Activated effector memory CD4-positive, alpha-beta T cell treated with Interleukin-2 at 50 U/mL for 16 hours (primary cell): ENCODE measurements at regions not wholly inside any gene's neighbourhood (a gene's known extent, or its start where the extent isn't known, plus 50 kb on each side); places are given as distances from the start of the nearest gene placed in this dataset.

ENCODE experiments used
- DNase-seq: peaks from one replicate; pipeline ENCODE4 v3.0.0-alpha.2; 2020

- no peak for DNase-seq
Measured at GRCh38 chr7:35581605-35582210, 113.2 kb downstream of the HERPUD2 start.

- DNase-seq, result no peak
Measured at GRCh38 chr7:35576031-35576573, 118.8 kb downstream of the HERPUD2 start.

DNA sequence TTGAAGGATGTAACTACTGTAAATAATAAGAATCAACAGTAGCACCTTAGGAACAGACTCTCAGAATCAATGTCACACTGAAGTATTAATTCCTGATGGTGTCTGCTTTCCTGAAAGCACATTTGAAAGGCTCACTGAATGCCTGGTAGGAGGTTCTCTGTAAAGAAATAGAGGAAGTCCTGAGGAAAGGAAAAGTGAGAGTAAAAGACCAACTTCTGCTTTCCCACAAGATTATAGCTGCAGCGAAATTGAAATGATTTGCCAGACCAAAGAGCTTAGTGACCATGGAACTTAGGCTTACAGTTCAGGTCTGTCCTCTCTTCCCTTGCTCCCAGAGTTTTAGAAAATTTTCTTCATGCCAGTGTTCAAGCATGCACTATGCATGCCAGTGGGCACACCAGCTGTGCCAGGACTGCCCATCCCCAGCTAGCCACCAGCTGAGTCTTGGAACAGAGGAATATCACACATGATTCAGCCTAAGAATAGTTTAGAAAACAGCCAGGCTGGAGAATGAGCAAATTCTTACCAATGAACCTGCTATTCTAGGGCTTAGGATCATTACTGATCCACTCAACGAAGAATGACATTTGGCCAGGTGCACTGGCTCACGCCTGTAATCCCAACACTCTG lies 123.2 kb downstream of the HERPUD2 start:
- DNase-seq, result no peak

DNA sequence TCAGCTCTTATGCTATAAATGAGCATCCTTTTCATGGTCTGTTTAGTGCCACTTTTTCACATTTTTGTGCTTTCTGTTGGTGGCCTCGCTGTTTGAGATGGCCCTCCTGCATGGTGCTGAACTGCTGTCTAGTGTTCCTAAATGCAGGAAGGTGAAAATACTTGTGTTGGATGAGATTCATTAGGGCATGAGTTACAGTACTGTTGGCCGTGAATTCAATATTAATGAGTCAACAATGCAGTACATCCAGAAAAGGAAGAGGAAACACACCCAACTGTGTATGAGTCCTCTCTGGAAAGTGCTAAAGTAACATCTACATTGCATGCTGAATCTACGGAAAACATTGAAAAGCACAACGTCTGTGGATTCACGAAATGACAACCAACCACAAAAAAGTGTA lies 124.0 kb downstream of the HERPUD2 start:
- DNase-seq, result no peak

DNA sequence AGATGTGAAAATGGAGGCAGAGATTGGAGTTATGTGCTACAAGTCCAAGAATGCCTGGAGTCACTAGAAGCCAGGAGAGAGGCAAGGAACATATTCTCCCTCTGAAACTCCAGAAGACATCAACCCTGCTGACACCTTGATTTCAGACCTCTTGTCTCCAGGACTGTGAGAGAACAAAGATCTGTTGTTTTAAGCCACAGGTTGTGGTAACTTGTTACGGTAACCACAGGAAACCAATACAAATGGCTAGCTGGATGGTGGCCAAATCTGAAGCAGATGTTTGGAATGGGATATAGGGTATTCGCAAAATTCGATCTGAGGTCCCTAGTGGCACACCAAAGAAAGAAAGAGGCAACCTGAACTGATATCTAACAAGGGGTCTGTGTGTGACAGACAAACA lies 129.0 kb downstream of the HERPUD2 start:
- DNase-seq, result no peak

GRCh38 chr7:35558841-35559240 lies 136.1 kb downstream of the HERPUD2 start:
- DNase-seq, result no peak

DNA sequence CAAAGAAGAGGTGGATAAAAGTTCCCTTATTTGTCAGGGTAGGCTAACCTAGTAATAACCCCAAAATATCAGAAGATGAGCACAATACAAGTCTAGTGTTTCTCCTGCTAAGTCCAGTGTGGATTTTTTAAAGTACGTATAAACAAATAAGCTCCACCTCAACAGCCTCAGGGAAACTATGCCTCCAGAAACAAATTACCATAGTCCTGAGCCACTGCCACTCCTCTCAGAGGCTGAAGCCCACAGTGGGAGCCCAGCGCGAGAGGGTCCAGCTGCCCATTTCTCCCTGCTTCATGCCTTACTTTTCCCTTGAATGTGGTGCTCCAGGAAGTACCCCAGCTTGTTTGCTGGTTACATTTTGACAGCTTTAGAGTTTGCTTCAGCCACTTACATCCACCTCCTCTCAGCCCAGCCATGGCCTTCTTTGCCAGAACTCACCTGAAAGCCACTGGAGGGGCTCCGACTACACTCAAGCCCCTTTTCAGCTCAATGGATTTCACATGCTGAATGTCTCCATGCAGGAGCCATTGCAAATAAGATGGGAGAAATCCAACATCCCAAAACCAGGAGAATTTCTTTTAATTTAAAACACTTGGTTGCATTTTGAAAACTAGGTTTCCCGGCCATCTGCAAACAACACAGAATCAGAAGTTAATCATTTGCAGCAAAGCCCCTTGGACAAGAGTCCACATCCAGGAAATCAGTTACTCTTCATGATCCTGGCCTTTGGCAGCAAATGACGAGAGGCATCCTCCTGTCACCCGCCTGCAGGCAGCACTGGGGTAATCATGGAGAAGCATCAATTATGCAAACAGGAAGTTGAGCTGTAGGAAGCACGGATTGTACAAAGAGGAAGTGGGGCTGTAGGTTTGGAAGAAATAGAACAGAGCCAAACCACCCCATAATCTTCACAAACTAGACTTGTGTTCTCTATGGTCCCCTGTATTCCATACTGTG lies 138.1 kb downstream of the HERPUD2 start:
- no peak for DNase-seq

GRCh38 chr7:35555934-35556333 lies 139.0 kb downstream of the HERPUD2 start:
- DNase-seq, result no peak

- no peak for DNase-seq
Measured at GRCh38 chr7:35555386-35555785, 139.5 kb downstream of the HERPUD2 start.

DNA sequence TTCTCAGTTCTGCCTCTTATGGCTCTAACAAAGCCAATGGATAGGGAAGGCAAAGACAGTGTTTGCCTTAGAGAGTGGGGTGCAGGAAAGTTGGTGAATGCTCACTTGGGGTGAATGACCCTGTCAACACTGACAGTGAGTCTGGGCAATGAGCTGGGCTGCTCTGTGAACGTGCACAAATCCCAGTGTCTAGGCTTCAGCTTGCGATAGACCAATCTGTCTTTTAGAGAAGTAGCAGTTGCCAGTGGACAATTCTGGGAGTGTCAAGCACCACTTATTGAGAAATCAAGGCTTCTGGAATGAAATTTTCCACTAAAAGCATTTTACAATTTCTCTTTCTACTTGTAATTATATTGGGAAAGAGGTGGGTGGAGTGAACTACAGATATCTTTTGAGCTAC lies 141.4 kb downstream of the HERPUD2 start:
- DNase-seq, result no peak

GRCh38 chr7:35552691-35553090 lies 142.2 kb downstream of the HERPUD2 start:
- DNase-seq, result no peak

- no peak for DNase-seq
Measured at GRCh38 chr7:35551321-35552081, 143.4 kb downstream of the HERPUD2 start.

GRCh38 chr7:35550831-35551230 lies 144.1 kb downstream of the HERPUD2 start:
- no peak for DNase-seq

DNA sequence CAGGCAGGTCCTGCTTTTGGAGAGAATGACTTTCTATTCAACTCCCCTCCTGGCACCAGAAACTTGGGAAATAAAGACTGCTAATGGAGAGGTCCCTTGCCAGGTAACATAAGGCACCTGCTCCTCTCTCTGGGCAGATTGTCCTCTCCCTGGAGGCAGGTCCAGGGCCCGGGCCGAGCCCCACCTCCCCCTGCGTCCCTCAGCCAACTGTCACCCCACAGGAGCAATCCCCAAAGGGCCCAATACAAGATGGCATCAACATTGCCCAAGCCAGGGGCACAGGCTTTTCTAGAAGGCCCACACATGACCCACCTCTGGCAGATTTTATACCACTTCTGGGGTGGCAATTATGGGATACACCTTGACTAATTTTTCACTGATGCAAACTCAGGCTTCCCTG lies 145.2 kb downstream of the HERPUD2 start:
- DNase-seq, result no peak

DNA sequence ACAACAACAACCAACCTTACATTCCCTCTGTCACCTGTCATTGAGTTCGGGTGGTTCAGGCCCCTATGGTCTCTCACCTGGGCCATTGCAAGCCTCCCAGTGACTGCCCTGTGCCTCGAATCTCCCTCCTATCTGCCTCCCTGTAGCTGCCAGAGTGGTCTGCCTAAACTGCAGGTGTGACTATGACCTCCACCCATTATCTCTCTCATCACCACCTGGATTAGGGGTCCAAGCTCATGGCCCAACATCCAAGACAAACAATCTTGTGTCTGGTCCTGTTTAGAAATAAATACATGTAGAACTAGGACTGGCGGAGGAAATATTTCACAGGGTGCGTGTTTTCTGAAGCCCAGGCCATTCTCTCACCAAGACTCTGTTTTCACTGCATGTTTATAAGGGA lies 146.6 kb downstream of the HERPUD2 start:
- DNase-seq, result no peak

GRCh38 chr7:35546691-35547429 lies 148.1 kb downstream of the HERPUD2 start:
- DNase-seq, result no peak

- DNase-seq, result no peak
Measured at GRCh38 chr7:35545831-35546230, 149.1 kb downstream of the HERPUD2 start.

- no peak for DNase-seq
Measured at GRCh38 chr7:35544028-35544742, 150.8 kb downstream of the HERPUD2 start.

DNA sequence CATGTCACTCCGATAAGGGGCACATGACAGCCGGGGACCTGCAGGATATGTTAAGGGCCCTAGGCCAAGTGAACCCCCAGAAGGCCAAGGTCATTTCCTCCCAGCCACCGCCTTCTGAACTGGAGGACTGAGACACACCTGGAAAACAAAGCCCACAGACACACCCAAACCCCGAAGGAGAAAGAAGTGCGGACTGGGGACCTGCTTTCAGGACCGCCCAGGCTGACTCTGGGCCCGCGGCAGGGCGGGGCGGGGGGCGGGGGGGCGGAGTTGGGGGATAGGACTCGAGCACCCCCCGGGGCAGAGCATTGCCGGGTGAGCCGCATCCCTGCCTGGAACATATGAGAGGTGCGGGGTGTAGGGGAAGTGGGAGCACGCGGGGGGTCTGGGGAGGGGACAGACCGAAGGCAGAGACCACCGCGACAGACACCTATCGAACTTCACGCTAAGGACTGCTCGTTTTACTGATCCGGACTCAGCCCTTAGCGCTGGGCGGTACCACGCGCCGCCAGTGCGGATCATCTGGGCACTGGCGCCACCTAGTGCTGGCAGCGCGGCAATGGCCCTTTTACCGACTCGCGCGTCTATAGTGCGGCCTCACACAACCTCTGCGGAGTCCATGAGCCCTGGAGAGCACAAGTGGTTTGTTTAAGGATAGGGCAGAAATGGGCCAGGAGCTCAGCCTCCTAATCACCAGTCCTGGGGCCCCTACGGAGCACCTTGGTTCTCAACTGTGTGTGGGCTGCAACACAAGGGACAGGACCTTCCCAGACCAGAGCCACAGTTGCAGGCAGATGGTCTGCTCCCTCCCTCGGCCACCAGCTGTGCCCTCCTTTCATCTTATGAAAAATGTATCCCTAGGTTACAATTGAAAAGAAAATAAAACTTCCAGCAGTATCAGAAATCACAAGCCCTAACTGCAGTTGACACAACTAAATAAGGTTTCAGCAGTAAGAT lies 157.6 kb downstream of the HERPUD2 start:
- peak; percentile 68 for DNase-seq

GRCh38 chr7:35536396-35536826 lies 158.5 kb downstream of the HERPUD2 start:
- DNase-seq, result no peak
